ENCODE measurements at regions not wholly inside any gene's neighbourhood (a gene's known extent, or its start where the extent isn't known, plus 50 kb on each side); places are given as distances from the start of the nearest gene placed in this dataset.

GRCh38 chr11:25597696-25598095 lies 734.2 kb upstream of the ANO3 start:
- TF ChIP-seq POLR2A (IDR thresholded peaks at IDR 0.05; ENCODE audit: low read length) = no peak
- TF ChIP-seq GATA1 (IDR thresholded peaks at IDR 0.05; ENCODE audit: low read depth, low read length) = no peak

Measured in erythroblast (primary cell).